HL-60/S4 treated with phorbol 12-myristate 13-acetate at 8.2 ng/mL for 4 days and 3 days (cell line): ENCODE measurements at regions not wholly inside any gene's neighbourhood (a gene's known extent, or its start where the extent isn't known, plus 50 kb on each side); places are given as distances from the start of the nearest gene placed in this dataset.

Experiments
- in situ Hi-C: fragments of 300-500 bp; cut with MboI; formaldehyde crosslinking; loops from 2 replicates; pipeline ENCODE4 v1.15.0; 2022; ENCODE audit warnings: low sequenced_read_pairs

- in situ Hi-C loops: no loop called here
These were observed 77.4 kb upstream of the ALDH1B1 start for GRCh38 chr9:38315085-38315595.

DNA sequence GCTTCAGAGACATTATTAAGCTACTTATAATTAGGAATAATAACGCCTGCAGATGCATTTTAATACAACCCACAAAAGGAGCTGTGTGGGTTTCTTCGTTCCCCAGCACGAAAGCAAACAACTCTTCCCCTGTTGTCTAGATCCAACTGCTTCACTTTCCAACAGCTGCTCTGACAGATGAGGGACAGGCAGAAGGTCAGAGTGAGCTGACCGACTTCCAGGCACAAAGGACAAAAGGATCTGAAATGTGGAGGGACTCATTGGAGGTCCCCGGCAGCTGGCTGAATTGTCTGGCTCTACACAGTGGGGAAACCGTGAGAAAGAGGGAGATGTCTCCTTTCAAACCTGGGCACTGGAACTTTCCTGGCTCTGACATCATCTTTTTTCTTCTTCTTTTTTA lies 79.1 kb upstream of the ALDH1B1 start:
- in situ Hi-C loops: no loop called here

- in situ Hi-C loops: no loop called here
These were observed 80.1 kb upstream of the ALDH1B1 start for GRCh38 chr9:38312406-38312805.

GRCh38 chr9:38311382-38312270 lies 80.9 kb upstream of the ALDH1B1 start:
- in situ Hi-C loops: no loop called here

- in situ Hi-C loops: no loop called here
These were observed 82.9 kb upstream of the ALDH1B1 start for GRCh38 chr9:38309324-38310195.

GRCh38 chr9:38308136-38308535 lies 84.4 kb upstream of the ALDH1B1 start:
- in situ Hi-C loops: no loop called here

DNA sequence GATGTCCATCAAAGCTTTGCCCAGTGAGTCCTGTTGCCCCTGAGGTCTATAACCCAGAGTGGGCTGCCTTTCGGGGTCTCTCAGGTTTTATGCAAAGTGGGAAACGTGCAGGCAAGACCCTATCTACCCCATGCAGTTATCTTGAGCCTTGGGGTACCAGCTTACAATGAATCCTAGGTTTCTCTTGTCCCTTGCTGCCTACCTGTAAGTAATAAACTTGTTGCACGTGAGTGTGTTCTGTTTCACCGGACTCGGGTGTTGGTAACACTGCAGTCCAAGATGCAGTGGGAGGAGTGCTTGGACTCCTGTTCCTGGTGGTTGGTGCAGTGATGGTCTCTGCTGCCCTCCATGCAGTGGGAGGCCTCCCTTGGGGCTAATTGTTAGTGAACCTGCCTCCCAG lies 85.6 kb upstream of the ALDH1B1 start:
- in situ Hi-C loops: no loop called here

GRCh38 chr9:38305582-38305981 lies 86.9 kb upstream of the ALDH1B1 start:
- in situ Hi-C loops: no loop called here

DNA sequence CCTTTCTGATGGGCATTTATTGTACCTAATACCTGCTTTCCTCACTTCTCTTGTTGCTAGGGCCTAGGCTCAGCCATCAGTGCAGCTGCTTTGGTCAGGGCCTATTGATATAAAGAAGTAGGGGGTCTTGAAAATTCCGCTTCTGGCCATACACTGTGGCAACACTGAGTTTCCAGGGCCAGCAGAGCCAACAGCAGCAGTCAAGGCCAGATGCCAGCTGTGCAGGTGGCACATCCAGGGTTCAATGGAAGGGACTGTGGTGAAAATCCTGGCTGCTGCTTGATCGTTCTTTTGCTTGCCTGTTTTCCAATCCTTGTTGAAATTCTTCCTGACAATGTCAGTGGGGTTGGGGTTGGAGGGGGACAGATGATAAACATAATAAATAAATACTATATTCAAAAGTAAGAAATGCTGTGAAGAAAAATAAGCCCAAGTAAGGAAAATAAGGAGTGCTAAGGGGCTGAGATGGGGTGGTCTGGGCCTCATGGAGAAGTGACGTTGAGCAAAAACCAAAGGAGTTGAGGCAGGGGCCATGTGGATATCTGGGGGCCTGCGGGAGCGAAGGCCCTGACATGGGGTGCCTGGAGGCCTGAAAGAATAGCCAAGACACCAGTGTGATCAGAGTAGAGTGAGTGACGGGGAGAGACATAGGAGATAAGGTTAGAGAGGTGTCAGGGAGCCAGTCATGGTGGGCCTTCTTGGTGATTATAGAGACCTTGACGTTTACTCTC lies 91.0 kb upstream of the ALDH1B1 start:
- in situ Hi-C loops: no loop called here

DNA sequence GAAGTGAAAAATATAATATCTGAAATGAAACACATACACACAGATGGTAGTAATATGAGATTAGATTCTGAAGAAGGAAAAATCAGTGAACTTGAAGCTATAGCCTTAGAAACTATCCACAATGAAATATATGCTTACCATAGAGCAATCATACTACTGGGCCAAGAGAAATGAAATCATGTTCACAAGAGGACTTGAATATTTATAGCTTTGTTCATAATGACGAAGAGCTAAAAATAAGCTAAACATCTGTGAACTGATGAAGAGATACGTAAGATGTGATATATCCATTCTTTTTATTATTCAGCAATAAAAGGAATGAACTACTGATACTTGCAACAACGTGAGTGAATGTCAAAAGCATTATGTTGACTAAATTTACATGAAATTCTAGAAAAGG lies 92.6 kb upstream of the ALDH1B1 start:
- in situ Hi-C loops: no loop called here

GRCh38 chr9:38298904-38299303 lies 93.6 kb upstream of the ALDH1B1 start:
- in situ Hi-C loops: no loop called here

- in situ Hi-C loops: no loop called here
These were observed 94.0 kb upstream of the ALDH1B1 start for GRCh38 chr9:38298503-38298902.

GRCh38 chr9:38296807-38297206 lies 95.7 kb upstream of the ALDH1B1 start:
- in situ Hi-C loops: no loop called here

GRCh38 chr9:38295764-38296163 lies 96.7 kb upstream of the ALDH1B1 start:
- in situ Hi-C loops: no loop called here

DNA sequence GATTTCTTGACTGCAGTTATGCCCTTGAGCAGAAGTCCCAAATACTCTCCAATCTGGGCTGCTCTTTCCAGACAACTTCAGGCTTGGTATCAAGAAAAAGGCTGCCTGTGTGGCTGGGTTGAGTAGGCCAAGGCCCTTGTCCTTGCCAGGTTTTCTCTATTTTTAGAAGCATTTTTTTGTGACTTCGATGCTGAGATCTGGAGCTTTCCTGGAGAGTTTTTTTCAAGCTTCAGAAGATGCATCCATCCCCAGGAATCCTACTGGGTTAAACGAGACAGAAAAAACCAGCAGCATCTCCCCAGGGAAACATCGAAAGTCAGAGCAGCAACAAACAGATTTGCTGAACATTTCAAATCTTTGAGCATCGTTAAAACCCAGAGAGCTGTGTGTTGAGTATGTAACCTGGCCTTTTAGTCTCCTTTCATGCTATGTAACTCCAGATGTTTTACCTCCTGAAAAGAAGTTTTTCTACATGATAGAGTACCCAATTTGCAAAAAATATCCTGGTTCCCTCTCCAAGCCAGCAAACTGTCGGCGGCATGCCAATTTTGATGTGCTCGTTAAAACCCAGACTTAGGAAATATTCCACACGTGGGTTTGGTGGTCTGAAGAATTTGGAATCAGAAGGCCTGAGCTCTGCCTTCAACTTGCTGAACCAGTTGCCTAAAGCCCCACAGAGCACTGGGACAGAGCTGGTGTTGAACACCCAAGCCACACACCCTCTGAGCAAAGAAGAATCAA lies 98.1 kb upstream of the ALDH1B1 start:
- in situ Hi-C loops: no loop called here

DNA sequence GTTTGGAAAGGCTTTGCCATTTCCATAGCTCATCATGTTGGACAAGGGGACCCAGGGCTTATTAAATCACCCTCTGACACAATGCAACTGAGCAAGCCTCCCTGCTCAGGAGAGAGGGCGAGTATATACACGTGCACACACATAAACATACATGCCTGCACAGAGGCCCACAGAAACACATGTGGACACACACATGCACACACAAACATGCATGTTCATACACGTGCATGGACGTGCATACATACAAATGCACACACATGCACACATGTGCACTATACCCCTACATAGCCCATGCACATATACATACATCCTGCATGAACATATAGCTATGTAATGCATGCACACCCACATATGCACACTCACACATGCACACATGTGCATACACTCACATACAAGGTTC lies 99.5 kb upstream of the ALDH1B1 start:
- in situ Hi-C loops: no loop called here

DNA sequence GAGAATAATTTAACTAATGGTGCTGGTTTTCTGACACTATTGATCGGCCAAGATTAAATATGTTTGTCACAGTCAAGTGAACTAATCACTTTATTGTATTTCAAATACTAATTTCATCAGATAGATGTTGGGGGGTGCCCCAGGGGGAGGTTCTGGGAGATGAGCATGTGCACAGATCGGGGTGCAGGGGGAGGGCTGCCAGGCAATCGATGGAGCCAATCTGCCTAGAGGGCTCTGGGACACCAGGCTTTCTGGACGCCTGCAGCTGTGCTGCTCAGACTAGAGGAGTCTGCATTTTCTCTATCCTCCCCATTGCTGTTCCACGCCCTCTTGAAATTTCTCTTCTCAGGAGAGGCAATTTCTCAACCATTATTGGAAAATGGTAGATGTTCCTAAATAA lies 100.0 kb upstream of the ALDH1B1 start:
- in situ Hi-C loops: no loop called here

DNA sequence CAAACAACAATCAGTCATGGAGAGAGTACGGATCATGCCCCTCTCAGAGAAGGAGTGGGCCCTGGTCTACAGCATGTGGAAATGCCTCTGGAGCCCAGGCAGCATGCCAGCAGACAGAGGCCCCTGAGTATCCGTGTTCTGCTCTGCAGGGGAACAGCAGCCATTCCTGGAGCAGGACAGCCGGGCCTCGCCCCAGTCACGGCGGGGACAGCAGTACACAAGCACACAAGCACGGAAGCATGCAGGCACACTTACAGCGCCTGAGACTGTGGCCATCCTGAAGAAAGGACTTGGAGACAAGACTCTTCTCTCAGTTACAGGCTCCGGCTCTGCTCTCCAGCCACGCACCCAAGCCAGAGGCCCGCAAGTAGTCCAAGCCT lies 102.6 kb upstream of the ALDH1B1 start:
- in situ Hi-C loops: no loop called here

- in situ Hi-C loops: no loop called here
These were observed 103.2 kb upstream of the ALDH1B1 start for GRCh38 chr9:38289236-38289865.

GRCh38 chr9:38288502-38288901 lies 104.0 kb upstream of the ALDH1B1 start:
- in situ Hi-C loops: no loop called here
